ENCODE measurements at regions not wholly inside any gene's neighbourhood (a gene's known extent, or its start where the extent isn't known, plus 50 kb on each side); places are given as distances from the start of the nearest gene placed in this dataset.
"Not testable (repeated sequence)": the region's sequence is repeated elsewhere in the genome, so short reads cannot be mapped to it uniquely, and the experiment has no call there.

GRCh38 chr1:149841597-149842238, 57.6 kb upstream of the BOLA1 start:
- not testable (repeated sequence) for DNase-seq; H3K4me2 ChIP-seq (ENCODE audit: low read depth, low read length, poor library complexity, severe bottlenecking); H3K36me3 ChIP-seq (ENCODE audit: insufficient read depth, low read length); H3K9me3 ChIP-seq (ENCODE audit: low read length); H2AFZ ChIP-seq (ENCODE audit: low read length); H3K27me3 ChIP-seq (ENCODE audit: low read length); H4K20me1 ChIP-seq (ENCODE audit: insufficient read depth, low read depth, low read length); H3K9ac ChIP-seq (ENCODE audit: low read length); H3K27ac ChIP-seq (ENCODE audit: low read length); H3K4me3 ChIP-seq (ENCODE audit: low read length); H3K79me2 ChIP-seq (ENCODE audit: low read length); H3K9me2 ChIP-seq (replicated peaks; ENCODE audit: insufficient read depth, low read length)
- H3K4me1 ChIP-seq (ENCODE audit: low read length), result peaks cover 13% of the 10 kb centered on the region

GRCh38 chr1:149842458-149843064, 56.8 kb upstream of the BOLA1 start:
- H3K9me2 ChIP-seq (replicated peaks; ENCODE audit: insufficient read depth, low read length); H3K36me3 ChIP-seq (ENCODE audit: insufficient read depth, low read length); H3K4me3 ChIP-seq (ENCODE audit: low read length); H2AFZ ChIP-seq (ENCODE audit: low read length); H3K9ac ChIP-seq (ENCODE audit: low read length); DNase-seq; H4K20me1 ChIP-seq (ENCODE audit: insufficient read depth, low read depth, low read length); H3K27me3 ChIP-seq (ENCODE audit: low read length); H3K27ac ChIP-seq (ENCODE audit: low read length); H3K9me3 ChIP-seq (ENCODE audit: low read length); H3K4me2 ChIP-seq (ENCODE audit: low read depth, low read length, poor library complexity, severe bottlenecking); H3K79me2 ChIP-seq (ENCODE audit: low read length): not testable (repeated sequence)
- peaks cover 13% of the 10 kb centered on the region for H3K4me1 ChIP-seq (ENCODE audit: low read length)

- DNase-seq, result peak; percentile 59
- H3K4me1 ChIP-seq (ENCODE audit: low read length), result peaks cover 13% of the 10 kb centered on the region
- H3K79me2 ChIP-seq (ENCODE audit: low read length), result peaks cover 8% of the 10 kb centered on the region; the same call in 1 of the 2 replicates
- no peaks in the 10 kb centered on the region for H3K36me3 ChIP-seq (ENCODE audit: insufficient read depth, low read length)
- H2AFZ ChIP-seq (ENCODE audit: low read length), result no peak overlapping the region
- no peaks in the 10 kb centered on the region for H3K9me3 ChIP-seq (ENCODE audit: low read length)
- no peaks in the 10 kb centered on the region for H4K20me1 ChIP-seq (ENCODE audit: insufficient read depth, low read depth, low read length)
- peak overlapping the region; percentile 66 for H3K4me3 ChIP-seq (ENCODE audit: low read length)
- H3K9ac ChIP-seq (ENCODE audit: low read length), result peak overlapping the region; percentile 69
- no peaks in the 10 kb centered on the region for H3K27me3 ChIP-seq (ENCODE audit: low read length)
- H3K9me2 ChIP-seq (replicated peaks; ENCODE audit: insufficient read depth, low read length), result no peaks in the 10 kb centered on the region
- peak overlapping the region; percentile 84 for H3K4me2 ChIP-seq (ENCODE audit: low read depth, low read length, poor library complexity, severe bottlenecking)
- peak overlapping the region; percentile 47; the same call in 1 of the 2 replicates for H3K27ac ChIP-seq (ENCODE audit: low read length)
These were observed 55.8 kb upstream of the BOLA1 start for GRCh38 chr1:149843431-149844041.

GRCh38 chr1:149844101-149844500, 55.3 kb upstream of the BOLA1 start:
- H3K9ac ChIP-seq (ENCODE audit: low read length), result peak overlapping the region; percentile 69
- H3K4me1 ChIP-seq (ENCODE audit: low read length), result peaks cover 18% of the 10 kb centered on the region
- 0 out of 2 replicates have a peak overlapping the region, but pooled peaks have one; percentile 47 for H3K27ac ChIP-seq (ENCODE audit: low read length)
- H3K4me2 ChIP-seq (ENCODE audit: low read depth, low read length, poor library complexity, severe bottlenecking), result peak overlapping the region; percentile 84
- no peaks in the 10 kb centered on the region for H3K36me3 ChIP-seq (ENCODE audit: insufficient read depth, low read length)
- no peaks in the 10 kb centered on the region for H4K20me1 ChIP-seq (ENCODE audit: insufficient read depth, low read depth, low read length)
- no peaks in the 10 kb centered on the region for H3K9me2 ChIP-seq (replicated peaks; ENCODE audit: insufficient read depth, low read length)
- H2AFZ ChIP-seq (ENCODE audit: low read length), result no peak overlapping the region
- H3K79me2 ChIP-seq (ENCODE audit: low read length), result peaks cover 8% of the 10 kb centered on the region; the same call in 1 of the 2 replicates
- H3K27me3 ChIP-seq (ENCODE audit: low read length), result no peaks in the 10 kb centered on the region
- peak overlapping the region; percentile 66 for H3K4me3 ChIP-seq (ENCODE audit: low read length)
- peak; percentile 42 for DNase-seq
- H3K9me3 ChIP-seq (ENCODE audit: low read length), result no peaks in the 10 kb centered on the region

- no peaks in the 10 kb centered on the region for H3K27me3 ChIP-seq (ENCODE audit: low read length)
- H3K36me3 ChIP-seq (ENCODE audit: insufficient read depth, low read length), result no peaks in the 10 kb centered on the region
- H3K4me3 ChIP-seq (ENCODE audit: low read length), result no peak overlapping the region
- H3K9me3 ChIP-seq (ENCODE audit: low read length), result no peaks in the 10 kb centered on the region
- 0 out of 2 replicates have a peak overlapping the region, but pooled peaks have one; percentile 20 for H3K9ac ChIP-seq (ENCODE audit: low read length)
- no peaks in the 10 kb centered on the region for H4K20me1 ChIP-seq (ENCODE audit: insufficient read depth, low read depth, low read length)
- peak overlapping the region; percentile 84 for H3K4me2 ChIP-seq (ENCODE audit: low read depth, low read length, poor library complexity, severe bottlenecking)
- H2AFZ ChIP-seq (ENCODE audit: low read length), result no peak overlapping the region
- peaks cover 8% of the 10 kb centered on the region; the same call in 1 of the 2 replicates for H3K79me2 ChIP-seq (ENCODE audit: low read length)
- H3K4me1 ChIP-seq (ENCODE audit: low read length), result peaks cover 25% of the 10 kb centered on the region
- no peak overlapping the region for H3K27ac ChIP-seq (ENCODE audit: low read length)
- H3K9me2 ChIP-seq (replicated peaks; ENCODE audit: insufficient read depth, low read length), result no peaks in the 10 kb centered on the region
- peak; percentile 38 for DNase-seq
These were observed 54.6 kb upstream of the BOLA1 start for GRCh38 chr1:149844650-149845255.

GRCh38 chr1:149845416-149845815, 54.0 kb upstream of the BOLA1 start:
- no peak overlapping the region for H3K9ac ChIP-seq (ENCODE audit: low read length)

GRCh38 chr1:149846042-149846441, 53.3 kb upstream of the BOLA1 start:
- no peaks in the 10 kb centered on the region for H3K36me3 ChIP-seq (ENCODE audit: insufficient read depth, low read length)
- H3K79me2 ChIP-seq (ENCODE audit: low read length), result peaks cover 8% of the 10 kb centered on the region; the same call in 1 of the 2 replicates
- peaks cover 26% of the 10 kb centered on the region for H3K4me1 ChIP-seq (ENCODE audit: low read length)
- DNase-seq, result peak; percentile 34
- H3K9ac ChIP-seq (ENCODE audit: low read length), result no peak overlapping the region
- H4K20me1 ChIP-seq (ENCODE audit: insufficient read depth, low read depth, low read length), result no peaks in the 10 kb centered on the region
- no peak overlapping the region for H3K4me3 ChIP-seq (ENCODE audit: low read length)
- H3K9me2 ChIP-seq (replicated peaks; ENCODE audit: insufficient read depth, low read length), result no peaks in the 10 kb centered on the region
- no peaks in the 10 kb centered on the region for H3K27me3 ChIP-seq (ENCODE audit: low read length)
- no peak overlapping the region for H2AFZ ChIP-seq (ENCODE audit: low read length)
- H3K4me2 ChIP-seq (ENCODE audit: low read depth, low read length, poor library complexity, severe bottlenecking), result no peak overlapping the region
- H3K27ac ChIP-seq (ENCODE audit: low read length), result no peak overlapping the region
- H3K9me3 ChIP-seq (ENCODE audit: low read length), result no peaks in the 10 kb centered on the region

More at GRCh38 chr1:149845416-149845815, 54.0 kb upstream of the BOLA1 start:
- Histone ChIP-seq H4K20me1 (ENCODE audit: insufficient read depth, low read depth, low read length) (no peaks in the 10 kb centered on the region), H3K4me2 (ENCODE audit: low read depth, low read length, poor library complexity, severe bottlenecking) (no peak overlapping the region), H3K27me3 (ENCODE audit: low read length) (no peaks in the 10 kb centered on the region), H2AFZ (ENCODE audit: low read length) (no peak overlapping the region), H3K4me3 (ENCODE audit: low read length) (no peak overlapping the region), H3K36me3 (ENCODE audit: insufficient read depth, low read length) (no peaks in the 10 kb centered on the region), H3K4me1 (ENCODE audit: low read length) (peaks cover 26% of the 10 kb centered on the region), H3K27ac (ENCODE audit: low read length) (no peak overlapping the region), H3K79me2 (ENCODE audit: low read length) (peaks cover 8% of the 10 kb centered on the region; the same call in 1 of the 2 replicates), H3K9me3 (ENCODE audit: low read length) (no peaks in the 10 kb centered on the region), H3K9me2 (replicated peaks; ENCODE audit: insufficient read depth, low read length) (no peaks in the 10 kb centered on the region)
- DNase-seq, result peak; percentile 38

Measured in Karpas-422 (cell line).